ENCODE measurements at regions not wholly inside any gene's neighbourhood (a gene's known extent, or its start where the extent isn't known, plus 50 kb on each side); places are given as distances from the start of the nearest gene placed in this dataset.
"Not testable (repeated sequence)": the region's sequence is repeated elsewhere in the genome, so short reads cannot be mapped to it uniquely, and the experiment has no call there.

GRCh38 chr7:94706996-94707740 lies 51.2 kb upstream of the SGCE start:
- H3K27me3 Mint-ChIP-seq = peaks cover 5% of the 10 kb centered on the region
- ChIA-PET POLR2A (no interaction called here), CTCF (no interaction called here)
- no peaks in the 10 kb centered on the region for H3K9me3 Mint-ChIP-seq
- no peak overlapping the region for H3K27ac Mint-ChIP-seq
- no peaks in the 10 kb centered on the region for H3K4me1 Mint-ChIP-seq (ENCODE audit: low read depth)
- H3K36me3 Mint-ChIP-seq = no peaks in the 10 kb centered on the region
- intact Hi-C loops (cut with micrococcal nuclease) = no loop called here
- H3K4me3 Mint-ChIP-seq = no peak overlapping the region
- no peak for DNase-seq

GRCh38 chr7:94710256-94710655 lies 54.3 kb upstream of the SGCE start:
- Mint-ChIP-seq H3K36me3 (no peaks in the 10 kb centered on the region), H3K27me3 (peaks cover 5% of the 10 kb centered on the region), H3K9me3 (no peaks in the 10 kb centered on the region), H3K4me1 (ENCODE audit: low read depth) (no peaks in the 10 kb centered on the region), H3K27ac (no peak overlapping the region), H3K4me3 (no peak overlapping the region)
- no peak for DNase-seq
- intact Hi-C loops (cut with micrococcal nuclease) = no loop called here
- ChIA-PET POLR2A (no interaction called here), CTCF (no interaction called here)

- H3K4me1 Mint-ChIP-seq (ENCODE audit: low read depth); CTCF ChIA-PET; H3K27ac Mint-ChIP-seq; DNase-seq; H3K36me3 Mint-ChIP-seq; intact Hi-C loops (cut with micrococcal nuclease); POLR2A ChIA-PET; H3K4me3 Mint-ChIP-seq; H3K27me3 Mint-ChIP-seq; H3K9me3 Mint-ChIP-seq: not testable (repeated sequence)
Measured at GRCh38 chr7:94722360-94722759, 66.4 kb upstream of the SGCE start.

GRCh38 chr7:94728893-94729292 lies 73.0 kb upstream of the SGCE start:
- DNase-seq; POLR2A ChIA-PET; H3K9me3 Mint-ChIP-seq; H3K27ac Mint-ChIP-seq; CTCF ChIA-PET; H3K4me1 Mint-ChIP-seq (ENCODE audit: low read depth); intact Hi-C loops (cut with micrococcal nuclease); H3K4me3 Mint-ChIP-seq; H3K36me3 Mint-ChIP-seq: not testable (repeated sequence)
- H3K27me3 Mint-ChIP-seq = peaks cover 19% of the 10 kb centered on the region

GRCh38 chr7:94738071-94738470 lies 82.1 kb upstream of the SGCE start:
- no peak overlapping the region for H3K27ac Mint-ChIP-seq
- intact Hi-C loops (cut with micrococcal nuclease) = no loop called here
- DNase-seq = no peak
- POLR2A ChIA-PET = no interaction called here
- no peaks in the 10 kb centered on the region for H3K9me3 Mint-ChIP-seq
- H3K4me1 Mint-ChIP-seq (ENCODE audit: low read depth) = no peaks in the 10 kb centered on the region
- no peaks in the 10 kb centered on the region for H3K27me3 Mint-ChIP-seq
- no peak overlapping the region for H3K4me3 Mint-ChIP-seq
- H3K36me3 Mint-ChIP-seq = no peaks in the 10 kb centered on the region
- CTCF ChIA-PET = no interaction called here

GRCh38 chr7:94739180-94739579 lies 83.2 kb upstream of the SGCE start:
- no peaks in the 10 kb centered on the region for H3K36me3 Mint-ChIP-seq
- POLR2A ChIA-PET = no interaction called here
- H3K9me3 Mint-ChIP-seq = no peaks in the 10 kb centered on the region
- no peaks in the 10 kb centered on the region for H3K4me1 Mint-ChIP-seq (ENCODE audit: low read depth)
- H3K4me3 Mint-ChIP-seq = no peak overlapping the region
- CTCF ChIA-PET = no interaction called here
- intact Hi-C loops (cut with micrococcal nuclease) = no loop called here
- H3K27me3 Mint-ChIP-seq = no peaks in the 10 kb centered on the region
- no peak overlapping the region for H3K27ac Mint-ChIP-seq
- DNase-seq = no peak

GRCh38 chr7:94740509-94740908 lies 84.6 kb upstream of the SGCE start:
- Mint-ChIP-seq H3K4me1 (ENCODE audit: low read depth) (no peaks in the 10 kb centered on the region), H3K27me3 (no peaks in the 10 kb centered on the region), H3K36me3 (no peaks in the 10 kb centered on the region), H3K27ac (no peak overlapping the region), H3K4me3 (no peak overlapping the region), H3K9me3 (no peaks in the 10 kb centered on the region)
- POLR2A ChIA-PET = no interaction called here
- intact Hi-C loops (cut with micrococcal nuclease) = no loop called here
- CTCF ChIA-PET = no interaction called here
- no peak for DNase-seq

- intact Hi-C loops (cut with micrococcal nuclease) = no loop called here
- no peaks in the 10 kb centered on the region for H3K27me3 Mint-ChIP-seq
- DNase-seq = no peak
- H3K4me3 Mint-ChIP-seq = no peak overlapping the region
- no peak overlapping the region for H3K27ac Mint-ChIP-seq
- POLR2A ChIA-PET = no interaction called here
- H3K9me3 Mint-ChIP-seq = no peaks in the 10 kb centered on the region
- H3K36me3 Mint-ChIP-seq = no peaks in the 10 kb centered on the region
- CTCF ChIA-PET = no interaction called here
- H3K4me1 Mint-ChIP-seq (ENCODE audit: low read depth) = no peaks in the 10 kb centered on the region
Measured at GRCh38 chr7:94741179-94741578, 85.2 kb upstream of the SGCE start.

- CTCF ChIA-PET = no interaction called here
Measured at GRCh38 chr7:94748376-94748775, 92.4 kb upstream of the SGCE start.

GRCh38 chr7:94760446-94761100 lies 104.6 kb upstream of the SGCE start:
- DNase-seq = no peak
- Mint-ChIP-seq H3K27ac (no peak overlapping the region), H3K9me3 (peaks cover 7% of the 10 kb centered on the region), H3K36me3 (no peaks in the 10 kb centered on the region), H3K27me3 (peaks cover 2% of the 10 kb centered on the region), H3K4me1 (ENCODE audit: low read depth) (no peaks in the 10 kb centered on the region), H3K4me3 (no peak overlapping the region)
- POLR2A ChIA-PET = no interaction called here
- intact Hi-C loops (cut with micrococcal nuclease) = no loop called here
- CTCF ChIA-PET = no interaction called here

More at GRCh38 chr7:94748376-94748775, 92.4 kb upstream of the SGCE start:
- POLR2A ChIA-PET = no interaction called here
- Mint-ChIP-seq H3K27me3 (no peaks in the 10 kb centered on the region), H3K9me3 (peaks cover 23% of the 10 kb centered on the region), H3K36me3 (no peaks in the 10 kb centered on the region), H3K4me1 (ENCODE audit: low read depth) (no peaks in the 10 kb centered on the region), H3K4me3 (no peak overlapping the region), H3K27ac (no peak overlapping the region)
- DNase-seq = no peak
- intact Hi-C loops (cut with micrococcal nuclease) = no loop called here

- Mint-ChIP-seq H3K36me3 (no peaks in the 10 kb centered on the region), H3K9me3 (no peaks in the 10 kb centered on the region), H3K4me3 (no peak overlapping the region), H3K27me3 (peaks cover 2% of the 10 kb centered on the region), H3K27ac (no peak overlapping the region), H3K4me1 (ENCODE audit: low read depth) (no peaks in the 10 kb centered on the region)
- no peak for DNase-seq
- CTCF ChIA-PET = interaction anchor here (0.7 kb wide), 1 partner anchor 420 kb away, joined by 5 read pairs; no protein-coding TSS in a partner anchor
- intact Hi-C loops (cut with micrococcal nuclease) = no loop called here
- POLR2A ChIA-PET = no interaction called here
Measured at GRCh38 chr7:94761451-94761850, 105.5 kb upstream of the SGCE start.

- H3K27me3 Mint-ChIP-seq = no peaks in the 10 kb centered on the region
- H3K36me3 Mint-ChIP-seq = no peaks in the 10 kb centered on the region
- POLR2A ChIA-PET = no interaction called here
- H3K27ac Mint-ChIP-seq = no peak overlapping the region
- no peak for DNase-seq
- intact Hi-C loops (cut with micrococcal nuclease) = no loop called here
- no peaks in the 10 kb centered on the region for H3K9me3 Mint-ChIP-seq
- H3K4me3 Mint-ChIP-seq = no peak overlapping the region
- CTCF ChIA-PET = no interaction called here
- H3K4me1 Mint-ChIP-seq (ENCODE audit: low read depth) = no peaks in the 10 kb centered on the region
Measured at GRCh38 chr7:94763268-94763667, 107.3 kb upstream of the SGCE start.

GRCh38 chr7:94769724-94770123 lies 113.8 kb upstream of the SGCE start:
- POLR2A ChIA-PET = no interaction called here
- Mint-ChIP-seq H3K9me3 (no peaks in the 10 kb centered on the region), H3K27ac (no peak overlapping the region), H3K27me3 (peaks cover 1% of the 10 kb centered on the region), H3K4me3 (no peak overlapping the region), H3K4me1 (ENCODE audit: low read depth) (no peaks in the 10 kb centered on the region), H3K36me3 (no peaks in the 10 kb centered on the region)
- CTCF ChIA-PET = no interaction called here
- DNase-seq = no peak
- intact Hi-C loops (cut with micrococcal nuclease) = no loop called here
